AG09309 (cell line): ENCODE measurements at regions not wholly inside any gene's neighbourhood (a gene's known extent, or its start where the extent isn't known, plus 50 kb on each side); places are given as distances from the start of the nearest gene placed in this dataset.

Experiments used
- DNase-seq: peaks from one replicate; pipeline ENCODE4 v3.0.0-alpha.2; 2010; ENCODE audit warnings: low read depth
- H3K4me3 ChIP-seq: 2 replicates; pipeline ENCODE4 v1.5.1; 2011; ENCODE audit warnings: mild to moderate bottlenecking, low read depth, low read length, moderate library complexity; ENCODE audit not compliant: control insufficient read depth
- TF ChIP-seq, protein P1 (sequence below): IDR thresholded peaks from 2 replicates; pipeline ENCODE4 v1.5.1; 2011; ENCODE audit warnings: mild to moderate bottlenecking, low read depth, low read length, inconsistent platforms; ENCODE audit not compliant: insufficient read depth, control insufficient read depth; ENCODE audit errors: missing control alignments

DNA sequence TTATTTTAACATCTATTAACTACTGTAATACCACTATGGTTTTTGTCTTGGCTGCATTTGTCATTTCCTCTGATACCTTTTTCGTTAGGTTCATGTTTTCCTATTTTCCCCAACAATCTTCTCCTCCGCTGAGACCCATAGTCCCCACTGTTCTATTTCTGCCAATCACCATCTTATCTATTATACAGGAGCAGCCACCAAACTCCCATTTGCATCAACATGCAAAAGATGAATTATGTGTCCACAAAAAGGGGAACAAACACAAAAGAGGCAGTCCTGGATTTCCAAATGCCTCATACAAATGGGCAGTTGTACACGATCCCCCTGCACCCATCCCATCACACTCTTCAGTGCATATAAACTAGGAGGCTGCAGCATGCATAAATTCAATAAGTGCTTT is 121.7 kb upstream of the MYLIP start:
- TF ChIP-seq, protein P1, sequence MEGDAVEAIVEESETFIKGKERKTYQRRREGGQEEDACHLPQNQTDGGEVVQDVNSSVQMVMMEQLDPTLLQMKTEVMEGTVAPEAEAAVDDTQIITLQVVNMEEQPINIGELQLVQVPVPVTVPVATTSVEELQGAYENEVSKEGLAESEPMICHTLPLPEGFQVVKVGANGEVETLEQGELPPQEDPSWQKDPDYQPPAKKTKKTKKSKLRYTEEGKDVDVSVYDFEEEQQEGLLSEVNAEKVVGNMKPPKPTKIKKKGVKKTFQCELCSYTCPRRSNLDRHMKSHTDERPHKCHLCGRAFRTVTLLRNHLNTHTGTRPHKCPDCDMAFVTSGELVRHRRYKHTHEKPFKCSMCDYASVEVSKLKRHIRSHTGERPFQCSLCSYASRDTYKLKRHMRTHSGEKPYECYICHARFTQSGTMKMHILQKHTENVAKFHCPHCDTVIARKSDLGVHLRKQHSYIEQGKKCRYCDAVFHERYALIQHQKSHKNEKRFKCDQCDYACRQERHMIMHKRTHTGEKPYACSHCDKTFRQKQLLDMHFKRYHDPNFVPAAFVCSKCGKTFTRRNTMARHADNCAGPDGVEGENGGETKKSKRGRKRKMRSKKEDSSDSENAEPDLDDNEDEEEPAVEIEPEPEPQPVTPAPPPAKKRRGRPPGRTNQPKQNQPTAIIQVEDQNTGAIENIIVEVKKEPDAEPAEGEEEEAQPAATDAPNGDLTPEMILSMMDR = no peak
- no peak overlapping the region for H3K4me3 ChIP-seq
- no peak for DNase-seq

DNA sequence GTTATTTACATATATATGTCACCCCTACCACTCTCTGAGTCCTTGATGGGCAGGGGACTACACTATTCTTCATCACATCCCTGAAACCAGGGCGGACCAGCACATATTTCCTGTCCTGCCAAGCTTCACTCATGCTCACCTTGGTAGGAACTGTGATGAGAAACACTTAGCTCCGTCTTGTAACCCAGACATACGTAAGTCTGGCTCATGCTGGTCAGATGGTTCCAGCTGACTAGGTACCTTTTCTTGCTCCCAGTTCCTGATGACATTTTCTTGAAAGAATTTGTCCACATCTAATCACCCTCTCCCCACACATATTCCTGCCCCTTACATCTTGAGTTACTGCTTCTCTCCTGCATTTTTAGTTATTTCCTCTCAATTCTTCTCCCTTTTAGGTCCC is 122.2 kb upstream of the MYLIP start:
- H3K4me3 ChIP-seq = no peak overlapping the region
- TF ChIP-seq, protein P1 = no peak
- no peak for DNase-seq

- H3K4me3 ChIP-seq = no peak overlapping the region
- TF ChIP-seq, protein P1 = no peak
- no peak for DNase-seq
Observed at GRCh38 chr6:16004934-16005679, 123.8 kb upstream of the MYLIP start.

DNA sequence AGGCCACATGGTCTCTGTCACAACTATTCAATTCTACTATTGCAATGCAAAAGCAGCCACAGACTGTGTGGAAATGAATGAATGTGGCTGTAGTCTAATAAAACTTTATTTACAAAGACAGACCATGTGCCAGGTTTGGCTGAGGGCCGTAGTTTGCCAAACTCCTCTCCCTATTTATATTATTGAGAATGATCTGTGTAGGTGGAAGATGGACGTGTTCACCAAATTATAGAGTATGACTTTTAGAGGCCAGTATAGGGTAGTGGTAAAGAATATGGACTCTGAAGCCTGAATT is 125.7 kb upstream of the MYLIP start:
- TF ChIP-seq, protein P1 = no peak
- no peak for DNase-seq
- H3K4me3 ChIP-seq = no peak overlapping the region

DNA sequence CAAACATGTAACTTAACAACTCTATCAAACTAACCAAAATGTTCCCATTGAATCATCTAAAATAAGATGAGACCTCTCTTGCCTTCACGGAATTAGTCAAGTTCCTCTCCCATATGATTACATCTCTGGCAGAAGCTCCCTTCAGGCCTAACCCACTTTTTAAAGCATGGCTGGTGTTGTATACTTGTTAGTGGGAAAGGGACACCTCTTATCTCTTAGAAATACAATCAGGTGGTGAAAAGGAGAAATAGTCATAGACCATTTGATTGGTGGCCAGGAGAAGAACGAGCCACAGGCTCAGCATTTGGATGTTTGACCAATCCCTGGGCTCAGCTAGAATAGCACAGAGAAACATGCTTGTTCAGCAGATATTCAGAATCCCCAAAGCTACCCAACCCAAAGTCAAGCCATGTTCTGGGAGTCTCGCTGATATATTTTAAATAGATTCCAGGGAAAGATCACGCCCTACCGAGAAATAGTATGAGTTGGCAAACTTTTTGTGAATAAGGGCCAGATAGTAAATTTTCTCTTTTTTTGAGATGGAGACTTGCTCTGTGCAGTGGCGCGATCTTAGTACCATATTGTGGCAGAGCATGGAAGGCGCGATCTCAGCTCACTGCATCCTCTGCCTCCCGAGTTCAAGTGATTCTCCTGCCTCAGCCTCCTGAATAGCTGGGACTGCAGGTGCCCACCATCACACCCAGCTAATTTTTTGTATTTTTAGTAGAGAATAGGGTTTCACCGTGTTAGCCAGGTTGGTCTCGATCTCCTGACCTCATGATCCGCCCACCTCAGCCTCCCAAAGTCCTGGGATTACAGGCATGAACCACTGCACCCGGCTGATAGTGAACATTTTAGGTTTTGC is 126.3 kb upstream of the MYLIP start:
- TF ChIP-seq, protein P1 = no peak
- no peak for DNase-seq
- no peak overlapping the region for H3K4me3 ChIP-seq

DNA sequence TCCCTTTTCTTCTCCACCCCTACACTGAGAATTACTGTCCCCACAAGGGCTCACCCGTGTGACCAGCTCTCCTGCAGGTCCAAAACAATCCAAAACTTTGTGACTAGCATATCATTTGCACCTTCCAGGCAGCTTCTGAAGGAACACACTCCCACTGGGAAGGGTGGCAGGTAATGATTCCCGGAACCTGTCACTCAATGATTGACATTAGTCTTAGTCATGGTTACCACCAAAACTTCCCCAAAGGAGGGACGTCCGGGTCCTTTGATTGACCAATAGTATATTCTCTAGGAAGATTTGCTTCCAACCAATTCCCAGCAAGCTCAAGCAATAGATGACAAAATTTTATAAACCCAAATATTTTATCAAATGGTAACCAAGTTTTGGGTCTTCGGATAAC is 127.7 kb upstream of the MYLIP start:
- TF ChIP-seq, protein P1 = no peak
- H3K4me3 ChIP-seq = no peak overlapping the region
- no peak for DNase-seq
